ENCODE measurements at regions not wholly inside any gene's neighbourhood (a gene's known extent, or its start where the extent isn't known, plus 50 kb on each side); places are given as distances from the start of the nearest gene placed in this dataset.

DNA sequence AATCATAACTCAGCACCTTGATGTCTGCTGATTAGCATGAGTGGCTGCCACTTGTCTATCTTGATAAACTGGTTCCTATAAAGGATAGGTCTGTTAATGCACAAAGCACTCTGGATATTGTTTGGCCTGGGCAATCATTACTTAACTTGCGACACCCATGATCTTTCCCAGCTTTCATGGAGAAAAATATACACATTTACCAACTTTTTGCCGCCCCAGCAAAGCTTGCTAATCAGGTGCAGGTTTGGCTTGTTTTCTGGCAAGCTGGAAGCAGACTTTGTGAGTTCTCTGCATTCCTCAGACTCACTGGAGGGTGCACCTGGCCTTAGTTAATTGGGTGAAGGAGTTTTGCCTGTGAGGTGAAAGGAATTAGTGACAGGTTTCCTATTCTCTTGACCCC lies 1126.4 kb upstream of the FLRT2 start:
- Mint-ChIP-seq H3K9me3 (peaks cover 3 to 19% (median 9%) of the 10 kb centered on the region in 7 donors), H3K36me3 (no peaks in the 10 kb centered on the region), H3K4me1 (no peaks in the 10 kb centered on the region), H3K27ac (no peak overlapping the region), H3K4me3 (no peak overlapping the region), H3K27me3 (ENCODE audit: low read depth in 3 of 3) (no peaks in the 10 kb centered on the region)
- Histone ChIP-seq H3K4me3 (replicated peaks in 1 of 3; ENCODE audit: low read depth in 2 of 3, low read length in 3 of 3) (no peak overlapping the region), H4K20me1 (ENCODE audit: insufficient read depth, low read length) (no peaks in the 10 kb centered on the region), H3K4me2 (replicated peaks; ENCODE audit: extremely low read depth, low read length, poor library complexity, severe bottlenecking) (no peak overlapping the region), H3K27ac (ENCODE audit: low read depth in 1 of 2, low read length in 2 of 2) (no peak overlapping the region), H3K36me3 (replicated peaks in 1 of 2; ENCODE audit: control insufficient read depth in 1 of 2, insufficient read depth in 2 of 2, low read length in 2 of 2) (no peaks in the 10 kb centered on the region), H3K79me2 (ENCODE audit: insufficient read depth, low read length) (no peaks in the 10 kb centered on the region), H3K27me3 (ENCODE audit: control insufficient read depth in 2 of 2, insufficient read depth in 2 of 2, low read length in 2 of 2) (no peaks in the 10 kb centered on the region), H3K9me3 (replicated peaks in 1 of 2; ENCODE audit: control insufficient read depth in 1 of 2, insufficient read depth in 1 of 2, low read length in 2 of 2) (peaks cover 1 to 15% of the 10 kb centered on the region in 2 donors), H3K9ac (ENCODE audit: insufficient read depth, low read length, poor library complexity, severe bottlenecking) (no peak overlapping the region), H3K4me1 (ENCODE audit: control insufficient read depth in 1 of 2, insufficient read depth in 2 of 2, low read length in 2 of 2) (no peaks in the 10 kb centered on the region), H2AFZ (ENCODE audit: insufficient read depth, low read depth, low read length, poor library complexity, severe bottlenecking) (no peak overlapping the region)
- TF ChIP-seq, protein P1, sequence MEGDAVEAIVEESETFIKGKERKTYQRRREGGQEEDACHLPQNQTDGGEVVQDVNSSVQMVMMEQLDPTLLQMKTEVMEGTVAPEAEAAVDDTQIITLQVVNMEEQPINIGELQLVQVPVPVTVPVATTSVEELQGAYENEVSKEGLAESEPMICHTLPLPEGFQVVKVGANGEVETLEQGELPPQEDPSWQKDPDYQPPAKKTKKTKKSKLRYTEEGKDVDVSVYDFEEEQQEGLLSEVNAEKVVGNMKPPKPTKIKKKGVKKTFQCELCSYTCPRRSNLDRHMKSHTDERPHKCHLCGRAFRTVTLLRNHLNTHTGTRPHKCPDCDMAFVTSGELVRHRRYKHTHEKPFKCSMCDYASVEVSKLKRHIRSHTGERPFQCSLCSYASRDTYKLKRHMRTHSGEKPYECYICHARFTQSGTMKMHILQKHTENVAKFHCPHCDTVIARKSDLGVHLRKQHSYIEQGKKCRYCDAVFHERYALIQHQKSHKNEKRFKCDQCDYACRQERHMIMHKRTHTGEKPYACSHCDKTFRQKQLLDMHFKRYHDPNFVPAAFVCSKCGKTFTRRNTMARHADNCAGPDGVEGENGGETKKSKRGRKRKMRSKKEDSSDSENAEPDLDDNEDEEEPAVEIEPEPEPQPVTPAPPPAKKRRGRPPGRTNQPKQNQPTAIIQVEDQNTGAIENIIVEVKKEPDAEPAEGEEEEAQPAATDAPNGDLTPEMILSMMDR (IDR thresholded peaks at IDR 0.05): no peak
- no peak for DNase-seq
- intact Hi-C loops (cut with micrococcal nuclease): no loop called here
- WGBS (ENCODE audit: insufficient coverage): no CpG with 5 or more reads among the region's 2 CpGs

DNA sequence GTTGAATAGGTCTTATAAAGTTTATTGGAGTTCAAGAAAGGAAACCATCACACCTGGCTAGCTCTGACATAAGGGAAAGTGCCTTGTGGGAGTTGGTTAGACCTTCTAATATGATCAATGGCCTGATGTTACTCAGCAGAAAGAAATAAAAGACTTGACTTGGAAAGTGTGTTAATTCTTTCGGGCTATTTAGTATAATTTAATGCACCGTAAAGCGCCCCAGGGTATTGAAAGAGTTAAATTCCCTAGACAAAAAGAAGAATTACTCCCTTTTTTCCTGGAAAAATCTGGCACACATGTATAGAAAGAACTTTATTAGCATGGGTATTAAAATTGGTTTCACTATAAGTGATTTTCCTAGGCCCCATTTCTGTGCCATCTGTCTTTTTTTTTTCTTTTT lies 1125.7 kb upstream of the FLRT2 start:
- H3K4me3 Mint-ChIP-seq: no peak overlapping the region
- intact Hi-C loops (cut with micrococcal nuclease): no loop called here
- H3K27ac ChIP-seq (ENCODE audit: low read depth in 1 of 2, low read length in 2 of 2): no peak overlapping the region
- no peak overlapping the region for H2AFZ ChIP-seq (ENCODE audit: insufficient read depth, low read depth, low read length, poor library complexity, severe bottlenecking)
- no peaks in the 10 kb centered on the region for H3K27me3 Mint-ChIP-seq (ENCODE audit: low read depth in 3 of 3)
- TF ChIP-seq, protein P1 (IDR thresholded peaks at IDR 0.05): no peak
- no peak overlapping the region for H3K9ac ChIP-seq (ENCODE audit: insufficient read depth, low read length, poor library complexity, severe bottlenecking)
- H4K20me1 ChIP-seq (ENCODE audit: insufficient read depth, low read length): no peaks in the 10 kb centered on the region
- H3K9me3 ChIP-seq (replicated peaks in 1 of 2; ENCODE audit: control insufficient read depth in 1 of 2, insufficient read depth in 1 of 2, low read length in 2 of 2): peaks cover 0 to 8% of the 10 kb centered on the region in 2 donors
- H3K4me1 ChIP-seq (ENCODE audit: control insufficient read depth in 1 of 2, insufficient read depth in 2 of 2, low read length in 2 of 2): no peaks in the 10 kb centered on the region
- no peak for DNase-seq
- no peak overlapping the region for H3K27ac Mint-ChIP-seq
- H3K27me3 ChIP-seq (ENCODE audit: control insufficient read depth in 2 of 2, insufficient read depth in 2 of 2, low read length in 2 of 2): no peaks in the 10 kb centered on the region
- H3K36me3 Mint-ChIP-seq: no peaks in the 10 kb centered on the region
- no peaks in the 10 kb centered on the region for H3K4me1 Mint-ChIP-seq
- no peak overlapping the region for H3K4me2 ChIP-seq (replicated peaks; ENCODE audit: extremely low read depth, low read length, poor library complexity, severe bottlenecking)
- WGBS (ENCODE audit: insufficient coverage): no CpG with 5 or more reads among the region's 3 CpGs
- no peaks in the 10 kb centered on the region for H3K36me3 ChIP-seq (replicated peaks in 1 of 2; ENCODE audit: control insufficient read depth in 1 of 2, insufficient read depth in 2 of 2, low read length in 2 of 2)
- no peaks in the 10 kb centered on the region for H3K79me2 ChIP-seq (ENCODE audit: insufficient read depth, low read length)
- no peak overlapping the region for H3K4me3 ChIP-seq (replicated peaks in 1 of 3; ENCODE audit: low read depth in 2 of 3, low read length in 3 of 3)
- H3K9me3 Mint-ChIP-seq: peaks cover under 1 to 14% (median 7%) of the 10 kb centered on the region in 7 donors

All from CD14-positive monocyte (primary cell).